ENCODE measurements at regions not wholly inside any gene's neighbourhood (a gene's known extent, or its start where the extent isn't known, plus 50 kb on each side); places are given as distances from the start of the nearest gene placed in this dataset.

GRCh38 chr13:22993148-22993547 is 187.6 kb upstream of the SGCG start:
- TF ChIP-seq CTCF (IDR thresholded peaks at IDR 0.05) (no peak), POLR2A (IDR thresholded peaks at IDR 0.05) (no peak), EP300 (IDR thresholded peaks at IDR 0.05) (no peak), POLR2AphosphoS5 (IDR thresholded peaks at IDR 0.05) (no peak)
